ENCODE measurements at regions not wholly inside any gene's neighbourhood (a gene's known extent, or its start where the extent isn't known, plus 50 kb on each side); places are given as distances from the start of the nearest gene placed in this dataset.

DNA sequence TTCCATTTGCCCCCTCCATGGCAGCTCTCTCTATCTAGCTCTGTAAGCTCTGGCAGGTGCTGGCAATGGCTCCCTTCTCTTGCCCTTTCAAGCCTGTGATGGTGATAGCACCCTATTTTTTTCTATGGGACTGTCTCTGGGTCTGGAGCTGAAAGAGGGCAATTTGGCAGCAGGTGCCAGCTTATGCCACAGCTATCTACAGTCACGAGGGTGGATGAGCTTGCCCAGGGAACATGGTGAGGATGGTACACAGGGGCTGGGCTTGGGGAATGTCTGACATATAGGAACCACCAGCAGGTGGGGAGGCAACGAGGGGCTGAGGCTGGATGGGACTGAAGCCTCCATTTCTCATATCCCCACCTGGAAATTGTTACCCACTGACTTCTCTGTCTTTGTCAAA, 175.4 kb upstream of the SYT13 start:
- TF ChIP-seq, protein P1, sequence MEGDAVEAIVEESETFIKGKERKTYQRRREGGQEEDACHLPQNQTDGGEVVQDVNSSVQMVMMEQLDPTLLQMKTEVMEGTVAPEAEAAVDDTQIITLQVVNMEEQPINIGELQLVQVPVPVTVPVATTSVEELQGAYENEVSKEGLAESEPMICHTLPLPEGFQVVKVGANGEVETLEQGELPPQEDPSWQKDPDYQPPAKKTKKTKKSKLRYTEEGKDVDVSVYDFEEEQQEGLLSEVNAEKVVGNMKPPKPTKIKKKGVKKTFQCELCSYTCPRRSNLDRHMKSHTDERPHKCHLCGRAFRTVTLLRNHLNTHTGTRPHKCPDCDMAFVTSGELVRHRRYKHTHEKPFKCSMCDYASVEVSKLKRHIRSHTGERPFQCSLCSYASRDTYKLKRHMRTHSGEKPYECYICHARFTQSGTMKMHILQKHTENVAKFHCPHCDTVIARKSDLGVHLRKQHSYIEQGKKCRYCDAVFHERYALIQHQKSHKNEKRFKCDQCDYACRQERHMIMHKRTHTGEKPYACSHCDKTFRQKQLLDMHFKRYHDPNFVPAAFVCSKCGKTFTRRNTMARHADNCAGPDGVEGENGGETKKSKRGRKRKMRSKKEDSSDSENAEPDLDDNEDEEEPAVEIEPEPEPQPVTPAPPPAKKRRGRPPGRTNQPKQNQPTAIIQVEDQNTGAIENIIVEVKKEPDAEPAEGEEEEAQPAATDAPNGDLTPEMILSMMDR (IDR thresholded peaks at IDR 0.05), result no peak
- TF ChIP-seq POLR2A (IDR thresholded peaks at IDR 0.05), result no peak

Data from uterus (tissue), 2 donors.